ENCODE measurements at regions not wholly inside any gene's neighbourhood (a gene's known extent, or its start where the extent isn't known, plus 50 kb on each side); places are given as distances from the start of the nearest gene placed in this dataset.
A peak's percentile ranks its signal among the peaks of the same experiment; 100 is the strongest.

GRCh38 chr16:82567175-82567574 is 59.6 kb upstream of the CDH13 start:
- no peak for DNase-seq

GRCh38 chr16:82563401-82563800 is 63.4 kb upstream of the CDH13 start:
- no peak for DNase-seq

GRCh38 chr16:82562183-82562683 is 64.5 kb upstream of the CDH13 start:
- no peak for DNase-seq

- no peak for DNase-seq
Observed at GRCh38 chr16:82560805-82561325, 65.9 kb upstream of the CDH13 start.

GRCh38 chr16:82544378-82545160 is 82.2 kb upstream of the CDH13 start:
- DNase-seq = no peak

- no peak for DNase-seq
Observed at GRCh38 chr16:82542714-82543113, 84.1 kb upstream of the CDH13 start.

- DNase-seq = no peak
Observed at GRCh38 chr16:82541103-82541502, 85.7 kb upstream of the CDH13 start.

GRCh38 chr16:82535764-82536163 is 91.0 kb upstream of the CDH13 start:
- DNase-seq = no peak

- no peak for DNase-seq
Observed at GRCh38 chr16:82535262-82535661, 91.5 kb upstream of the CDH13 start.

GRCh38 chr16:82533189-82533588 is 93.6 kb upstream of the CDH13 start:
- no peak for DNase-seq

- DNase-seq = no peak
Observed at GRCh38 chr16:82530883-82531282, 95.9 kb upstream of the CDH13 start.

GRCh38 chr16:82527101-82527500 is 99.7 kb upstream of the CDH13 start:
- no peak for DNase-seq

GRCh38 chr16:82524976-82525375 is 101.8 kb upstream of the CDH13 start:
- DNase-seq = peak; percentile 4

GRCh38 chr16:82523815-82524214 is 103.0 kb upstream of the CDH13 start:
- no peak for DNase-seq

- DNase-seq = peak; percentile 7
Observed at GRCh38 chr16:82522026-82522425, 104.7 kb upstream of the CDH13 start.

GRCh38 chr16:82518811-82519210 is 108.0 kb upstream of the CDH13 start:
- no peak for DNase-seq

GRCh38 chr16:82514262-82514661 is 112.5 kb upstream of the CDH13 start:
- DNase-seq = no peak

- no peak for DNase-seq
Observed at GRCh38 chr16:82510789-82511305, 115.9 kb upstream of the CDH13 start.

GRCh38 chr16:82509691-82510430 is 116.9 kb upstream of the CDH13 start:
- DNase-seq = no peak

- peak; percentile 89 for DNase-seq
Observed at GRCh38 chr16:82506692-82507670, 119.8 kb upstream of the CDH13 start.

- DNase-seq = no peak
Observed at GRCh38 chr16:82504836-82505235, 121.9 kb upstream of the CDH13 start.

GRCh38 chr16:82499302-82499701 is 127.5 kb upstream of the CDH13 start:
- DNase-seq = no peak
